HEK293 (cell line): ENCODE measurements at regions not wholly inside any gene's neighbourhood (a gene's known extent, or its start where the extent isn't known, plus 50 kb on each side); places are given as distances from the start of the nearest gene placed in this dataset.

Source experiments
- CTCF ChIA-PET: fragments of 350-600 bp; formaldehyde crosslinking; extraction: SDS; loops from one replicate; lab custom pipeline; 2021; ENCODE audit warnings: antibody characterized with exemption; lab: Yijun Ruan, JAX
- POLR2A ChIA-PET: fragments of 300-600 bp; formaldehyde crosslinking; extraction: SDS; loops from one replicate; lab custom pipeline; 2020; ENCODE audit warnings: antibody characterized with exemption, inconsistent platforms; lab: Yijun Ruan, JAX
- H3K27ac ChIP-seq: fragments of 200-500 bp; sonication (Bioruptor generic); 2 replicates; pipeline ENCODE4 v1.5.1; 2014; ENCODE audit warnings: low read depth, low read length, control low read depth, inconsistent platforms; ENCODE audit errors: extremely low read depth
- H3K36me3 ChIP-seq, 2 experiments: fragments of 200-500 bp in 1 of 2; sonication (Bioruptor generic) in 1 of 2; 1 replicate in 1 of 2; 2 replicates in 1 of 2; pipeline ENCODE4 v1.5.1; 2014 to 2017; ENCODE audit warnings: inconsistent platforms in 2 of 2, low read length in 2 of 2; ENCODE audit not compliant: control insufficient read depth in 2 of 2, insufficient read depth in 1 of 2
- H3K4me1 ChIP-seq: fragments of 200-500 bp; sonication (Bioruptor generic); 2 replicates; pipeline ENCODE4 v1.5.1; 2014; ENCODE audit warnings: mild to moderate bottlenecking, low read length, inconsistent platforms; ENCODE audit not compliant: control insufficient read depth, insufficient read depth
- H3K4me3 ChIP-seq: 2 replicates; pipeline ENCODE4 v1.5.1; 2011; ENCODE audit warnings: low read depth, mild to moderate bottlenecking, control low read depth, low read length, moderate library complexity
- H3K9me3 ChIP-seq: fragments of 200-500 bp; sonication (Bioruptor generic); 2 replicates; pipeline ENCODE4 v1.5.1; 2014; ENCODE audit warnings: low read depth, low read length, inconsistent platforms; ENCODE audit not compliant: control insufficient read depth, insufficient read depth
- ATF2 ChIP-seq: fragments of 450-650 bp; formaldehyde crosslinking; IDR thresholded peaks from 2 replicates; pipeline ENCODE4 v1.5.1; 2016; ENCODE audit warnings: missing biosample characterization, missing genetic modification characterization, low read depth
- KLF16 ChIP-seq: fragments of 450-650 bp; formaldehyde crosslinking; IDR thresholded peaks from 2 replicates; pipeline ENCODE4 v1.5.1; 2017; ENCODE audit warnings: missing biosample characterization, missing genetic modification characterization
- KLF9 ChIP-seq: fragments of 450-650 bp; formaldehyde crosslinking; IDR thresholded peaks from 2 replicates; pipeline ENCODE4 v1.5.1; 2016; ENCODE audit warnings: missing biosample characterization, missing genetic modification characterization, low read depth
- PRDM10 ChIP-seq: fragments of 450-650 bp; formaldehyde crosslinking; IDR thresholded peaks from 2 replicates; pipeline ENCODE4 v1.5.1; 2016; ENCODE audit warnings: missing biosample characterization, missing genetic modification characterization
- REST ChIP-seq: fragments of 450-650 bp; formaldehyde crosslinking; IDR thresholded peaks from 2 replicates; pipeline ENCODE4 v1.5.1; 2016; ENCODE audit warnings: missing biosample characterization, missing genetic modification characterization
- SP3 ChIP-seq: fragments of 450-650 bp; formaldehyde crosslinking; IDR thresholded peaks from 2 replicates; pipeline ENCODE4 v1.5.1; 2016; ENCODE audit warnings: missing biosample characterization, missing genetic modification characterization
- ZBTB26 ChIP-seq: fragments of 450-650 bp; formaldehyde crosslinking; optimal IDR thresholded peaks from 2 replicates; pipeline ENCODE3; 2016; ENCODE audit warnings: missing biosample characterization, mild to moderate bottlenecking, missing genetic modification characterization
- ZFP3 ChIP-seq: fragments of 450-650 bp; formaldehyde crosslinking; IDR thresholded peaks from 2 replicates; pipeline ENCODE4 v1.5.1; 2016; ENCODE audit warnings: low read depth, missing biosample characterization, missing genetic modification characterization
- ZNF248 ChIP-seq: fragments of 450-650 bp; formaldehyde crosslinking; IDR thresholded peaks from 2 replicates; pipeline ENCODE4 v1.5.1; 2017; ENCODE audit warnings: missing biosample characterization, missing genetic modification characterization
- ZNF280C ChIP-seq: fragments of 450-650 bp; formaldehyde crosslinking; IDR thresholded peaks from 2 replicates; pipeline ENCODE4 v1.5.1; 2016; ENCODE audit warnings: missing biosample characterization, missing genetic modification characterization
- ZNF280D ChIP-seq: fragments of 450-650 bp; formaldehyde crosslinking; IDR thresholded peaks from 2 replicates; pipeline ENCODE4 v1.5.1; 2016; ENCODE audit warnings: missing biosample characterization, missing genetic modification characterization
- ZNF341 ChIP-seq: fragments of 450-650 bp; formaldehyde crosslinking; IDR thresholded peaks from 2 replicates; pipeline ENCODE4; 2016; ENCODE audit warnings: low read depth, missing biosample characterization, missing genetic modification characterization
- ZNF366 ChIP-seq: fragments of 450-650 bp; formaldehyde crosslinking; conservative IDR thresholded peaks from 2 replicates; pipeline ENCODE4 v1.5.1; 2016; ENCODE audit warnings: missing biosample characterization, missing genetic modification characterization
- ZNF529 ChIP-seq: fragments of 450-650 bp; formaldehyde crosslinking; IDR thresholded peaks from 2 replicates; pipeline ENCODE4 v1.5.1; 2017; ENCODE audit warnings: missing genetic modification characterization, missing biosample characterization; ENCODE audit not compliant: insufficient replicate concordance
- ZNF585B ChIP-seq: fragments of 450-650 bp; formaldehyde crosslinking; IDR thresholded peaks from 2 replicates; pipeline ENCODE4 v1.5.1; 2016; ENCODE audit warnings: missing biosample characterization, missing genetic modification characterization
- ZNF777 ChIP-seq: fragments of 450-650 bp; formaldehyde crosslinking; IDR thresholded peaks from 2 replicates; pipeline ENCODE4 v1.5.1; 2017; ENCODE audit warnings: missing biosample characterization, missing genetic modification characterization, borderline replicate concordance
- ZNF837 ChIP-seq: fragments of 450-650 bp; formaldehyde crosslinking; IDR thresholded peaks from 2 replicates; pipeline ENCODE4 v1.5.1; 2016; ENCODE audit warnings: missing biosample characterization, missing genetic modification characterization

- TF ChIP-seq REST (tag by site-specific recombination) (peak; percentile 85), ZNF248 (tag by site-specific recombination) (no peak), ZNF529 (no peak)
These were observed 126.7 kb downstream of the SLC25A46 start (continued) for GRCh38 chr5:110865400-110866094.

GRCh38 chr5:110869927-110870326 lies 131.1 kb downstream of the SLC25A46 start:
- CTCF ChIA-PET = no interaction called here
- no peaks in the 10 kb centered on the region for H3K9me3 ChIP-seq
- TF ChIP-seq ATF2 (tag by site-specific recombination) = peak; percentile 60; the same call in 1 of the 2 replicates
- no peak for TF ChIP-seq ZNF341 (tag by site-specific recombination)
- no peak overlapping the region for H3K27ac ChIP-seq
- no peaks in the 10 kb centered on the region for H3K4me1 ChIP-seq
- H3K4me3 ChIP-seq = no peak overlapping the region
- no peaks in the 10 kb centered on the region for H3K36me3 ChIP-seq
- POLR2A ChIA-PET = no interaction called here

- Histone ChIP-seq H3K4me1 (no peaks in the 10 kb centered on the region), H3K4me3 (no peak overlapping the region), H3K36me3 (no peaks in the 10 kb centered on the region), H3K9me3 (no peaks in the 10 kb centered on the region), H3K27ac (no peak overlapping the region)
- ChIA-PET CTCF (no interaction called here), POLR2A (no interaction called here)
- TF ChIP-seq KLF16 (tag by site-specific recombination) (no peak), ZFP3 (tag by site-specific recombination) (no peak), PRDM10 (tag by site-specific recombination) (no peak), KLF9 (no peak), ZNF837 (no peak), SP3 (tag by site-specific recombination) (no peak), ZBTB26 (no peak), ZNF280C (no peak), ZNF777 (no peak), ZNF280D (tag by site-specific recombination) (no peak), ZNF585B (tag by site-specific recombination) (no peak), ZNF366 (tag by site-specific recombination) (no peak)
These were observed 133.4 kb downstream of the SLC25A46 start for GRCh38 chr5:110872200-110872599.
